PC-3 (cell line): ENCODE measurements at regions not wholly inside any gene's neighbourhood (a gene's known extent, or its start where the extent isn't known, plus 50 kb on each side); places are given as distances from the start of the nearest gene placed in this dataset.

ENCODE experiments used
- CTCF ChIP-seq: fragments of 300-600 bp; sonication (generic); conservative IDR thresholded peaks from 2 replicates; pipeline ENCODE4 v1.5.1; 2017; ENCODE audit warnings: antibody characterized with exemption, low read depth, mild to moderate bottlenecking, low read length
- EZH2 ChIP-seq: fragments of 300-600 bp; sonication (generic); IDR thresholded peaks from one replicate; pipeline ENCODE4 v1.6.1; 2017; ENCODE audit warnings: antibody characterized with exemption, mild to moderate bottlenecking, low read length; ENCODE audit not compliant: unreplicated experiment

DNA sequence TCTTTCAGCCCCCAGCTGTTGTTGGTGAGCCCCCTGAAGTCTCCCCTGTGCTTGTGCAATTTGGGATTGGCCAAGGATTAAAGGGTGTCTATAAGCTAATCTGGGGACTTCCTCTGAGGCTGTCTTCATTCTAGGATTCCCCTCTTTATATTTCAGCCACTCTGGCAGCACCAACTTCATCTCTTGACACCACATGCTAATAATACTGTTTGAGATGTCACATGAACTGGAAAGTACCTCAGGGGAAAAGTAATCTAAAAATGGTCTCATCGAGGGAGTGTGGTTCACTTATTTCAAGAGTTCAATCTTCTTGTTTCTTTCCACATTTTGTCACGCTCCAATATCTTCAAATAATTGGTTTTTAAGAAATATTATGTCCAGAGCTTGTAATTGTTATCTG lies 279.2 kb upstream of the TMC3 start:
- no peak for TF ChIP-seq CTCF
- no peak for TF ChIP-seq EZH2
